Activated T-cell treated with anti-CD3 and anti-CD28 coated beads, Interleukin-2, amount 50 U/mL, for 4 hours (primary cell): ENCODE measurements at regions not wholly inside any gene's neighbourhood (a gene's known extent, or its start where the extent isn't known, plus 50 kb on each side); places are given as distances from the start of the nearest gene placed in this dataset.

Experiments
- ATAC-seq, 2 donors: fragments of 200-7000 bp; cut with Tn5 transposase; one replicate each; pipeline ENCODE4 v1.10.0; 2021
- DNase-seq: peaks from one replicate; pipeline ENCODE4 v3.0.0-alpha.2; 2020
- H3K27me3 Mint-ChIP-seq: one replicate; pipeline ENCODE4 v1.8.0; 2021; ENCODE audit warnings: low read depth, mixed read lengths
- H3K36me3 Mint-ChIP-seq: one replicate; pipeline ENCODE4 v1.8.0; 2022; ENCODE audit warnings: mixed read lengths; ENCODE audit not compliant: insufficient read depth
- H3K4me1 Mint-ChIP-seq: one replicate; pipeline ENCODE4 v1.8.0; 2021; ENCODE audit warnings: low read depth, mixed read lengths
- H3K4me3 Mint-ChIP-seq: one replicate; pipeline ENCODE4 v1.8.0; 2021; ENCODE audit warnings: mild to moderate bottlenecking, moderate library complexity, mixed read lengths
- H3K9me3 Mint-ChIP-seq: one replicate; pipeline ENCODE4 v1.8.0; 2021; ENCODE audit warnings: mixed read lengths

GRCh38 chr7:156179872-156180390, 367.7 kb upstream of the SHH start:
- Mint-ChIP-seq H3K27me3 (no peaks in the 10 kb centered on the region), H3K9me3 (no peaks in the 10 kb centered on the region), H3K4me1 (no peaks in the 10 kb centered on the region), H3K36me3 (no peaks in the 10 kb centered on the region), H3K4me3 (no peak overlapping the region)
- DNase-seq = no peak
- ATAC-seq = no peak

DNA sequence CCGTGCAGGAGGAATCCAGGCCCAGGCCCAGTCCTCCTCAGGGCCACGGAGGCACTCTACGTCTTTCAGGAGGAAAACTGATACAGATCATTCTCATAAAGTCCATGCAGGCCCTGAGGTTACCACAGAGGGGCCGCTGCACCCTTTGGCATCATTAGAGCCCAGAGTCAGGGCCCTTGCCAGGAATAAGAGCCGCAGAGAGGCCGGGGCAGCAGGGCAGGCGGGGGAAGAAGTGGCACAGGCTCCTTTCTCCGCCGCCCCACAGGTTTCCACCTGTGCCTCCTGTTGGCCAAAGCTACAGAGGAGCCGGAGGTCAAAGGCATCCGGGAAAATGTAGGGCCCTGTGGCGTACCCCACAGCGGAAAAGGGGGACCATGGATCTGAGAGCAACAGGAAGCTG, 366.6 kb upstream of the SHH start:
- ATAC-seq (no peak), DNase-seq (no peak)
- Mint-ChIP-seq H3K36me3 (no peaks in the 10 kb centered on the region), H3K9me3 (no peaks in the 10 kb centered on the region), H3K4me1 (no peaks in the 10 kb centered on the region), H3K4me3 (no peak overlapping the region), H3K27me3 (no peaks in the 10 kb centered on the region)

DNA sequence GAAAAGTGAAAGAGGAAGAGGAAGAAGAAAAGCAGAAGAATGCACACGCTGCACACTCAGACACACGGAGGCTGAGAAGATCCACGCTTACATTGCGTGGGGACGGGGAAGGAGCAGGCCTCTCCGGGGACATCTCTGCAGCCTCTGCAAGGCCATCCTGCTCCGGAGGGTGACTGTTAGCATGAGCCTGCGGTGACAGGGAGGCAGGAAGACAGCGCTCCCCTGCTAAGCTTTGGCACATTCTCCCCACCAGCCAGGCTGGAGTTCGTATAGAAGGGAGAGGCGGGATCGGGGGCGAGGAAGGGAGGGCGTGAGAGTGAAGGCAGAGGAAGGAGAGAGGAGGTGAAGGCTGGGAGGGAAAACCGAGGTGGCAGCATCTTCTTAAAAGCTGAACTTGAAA, 366.0 kb upstream of the SHH start:
- Mint-ChIP-seq H3K9me3 (no peaks in the 10 kb centered on the region), H3K4me1 (no peaks in the 10 kb centered on the region), H3K27me3 (no peaks in the 10 kb centered on the region), H3K36me3 (no peaks in the 10 kb centered on the region), H3K4me3 (no peak overlapping the region)
- DNase-seq = no peak
- ATAC-seq = no peak

DNA sequence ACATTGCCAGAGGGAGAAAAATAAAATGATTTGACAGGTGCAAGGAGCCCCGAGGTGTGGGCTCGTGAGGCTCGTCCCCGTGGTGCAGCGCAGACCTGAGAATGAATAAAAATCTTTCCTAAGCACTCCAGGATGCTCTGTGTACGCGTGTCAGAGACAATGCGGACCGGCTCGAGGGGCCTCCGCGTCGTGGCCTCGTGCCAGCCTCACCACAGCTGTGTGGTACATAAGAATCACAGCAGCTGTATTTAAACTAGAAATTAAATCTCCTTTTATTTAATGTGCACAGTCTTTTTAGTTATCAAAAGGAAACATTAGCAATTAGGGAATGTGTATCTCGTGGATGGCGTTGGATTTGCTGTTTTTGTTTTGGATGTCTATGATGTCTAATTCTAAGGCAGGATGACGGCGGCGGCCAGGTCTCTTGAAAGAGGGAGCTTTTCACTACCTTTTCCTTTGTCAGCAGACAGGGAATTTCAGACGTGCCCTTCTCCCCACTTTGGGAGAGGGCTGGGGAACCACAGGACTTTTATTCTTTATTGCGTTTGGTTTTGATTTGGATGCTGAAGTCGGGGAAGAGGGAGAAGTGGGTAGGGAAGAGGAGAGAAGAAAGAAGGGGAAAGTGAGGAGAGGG, 365.3 kb upstream of the SHH start:
- no peak overlapping the region for H3K4me3 Mint-ChIP-seq
- H3K9me3 Mint-ChIP-seq = no peaks in the 10 kb centered on the region
- ATAC-seq = no peak
- no peak for DNase-seq
- no peaks in the 10 kb centered on the region for H3K36me3 Mint-ChIP-seq
- H3K4me1 Mint-ChIP-seq = no peaks in the 10 kb centered on the region
- no peaks in the 10 kb centered on the region for H3K27me3 Mint-ChIP-seq

- no peak for ATAC-seq
- no peaks in the 10 kb centered on the region for H3K27me3 Mint-ChIP-seq
- DNase-seq = no peak
- no peaks in the 10 kb centered on the region for H3K4me1 Mint-ChIP-seq
- H3K4me3 Mint-ChIP-seq = no peak overlapping the region
- H3K9me3 Mint-ChIP-seq = no peaks in the 10 kb centered on the region
- no peaks in the 10 kb centered on the region for H3K36me3 Mint-ChIP-seq
Observed at GRCh38 chr7:156176039-156176438, 363.8 kb upstream of the SHH start.

- H3K4me1 Mint-ChIP-seq = no peaks in the 10 kb centered on the region
- no peak for DNase-seq
- no peaks in the 10 kb centered on the region for H3K9me3 Mint-ChIP-seq
- H3K4me3 Mint-ChIP-seq = no peak overlapping the region
- no peaks in the 10 kb centered on the region for H3K27me3 Mint-ChIP-seq
- no peak for ATAC-seq
- no peaks in the 10 kb centered on the region for H3K36me3 Mint-ChIP-seq
Observed at GRCh38 chr7:156175003-156175402, 362.7 kb upstream of the SHH start.

DNA sequence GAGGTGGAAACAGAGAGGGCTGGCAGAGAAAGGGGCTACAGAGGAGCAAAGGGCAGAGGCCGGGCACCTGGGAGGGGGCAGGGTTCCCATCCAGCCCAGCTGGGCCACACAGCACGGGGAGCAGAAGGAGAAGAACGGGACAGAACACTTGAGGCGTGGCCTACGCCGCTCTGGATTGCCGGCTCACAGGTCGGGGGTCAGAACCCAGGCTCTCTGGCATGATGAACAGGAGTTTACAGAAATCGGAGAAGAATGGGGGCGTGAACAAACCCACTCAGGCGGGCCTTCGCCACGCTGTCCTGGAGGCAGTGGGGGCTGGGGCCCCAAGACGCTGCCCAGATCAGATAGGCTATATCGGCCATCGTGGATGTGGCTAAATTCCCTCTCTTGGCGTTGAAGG, 362.2 kb upstream of the SHH start:
- DNase-seq (no peak), ATAC-seq (no peak)
- Mint-ChIP-seq H3K36me3 (no peaks in the 10 kb centered on the region), H3K27me3 (no peaks in the 10 kb centered on the region), H3K4me1 (no peaks in the 10 kb centered on the region), H3K4me3 (no peak overlapping the region), H3K9me3 (no peaks in the 10 kb centered on the region)

GRCh38 chr7:156173748-156174353, 361.6 kb upstream of the SHH start:
- Mint-ChIP-seq H3K4me1 (no peaks in the 10 kb centered on the region), H3K9me3 (no peaks in the 10 kb centered on the region), H3K4me3 (no peak overlapping the region), H3K27me3 (no peaks in the 10 kb centered on the region), H3K36me3 (no peaks in the 10 kb centered on the region)
- no peak for ATAC-seq
- no peak for DNase-seq

DNA sequence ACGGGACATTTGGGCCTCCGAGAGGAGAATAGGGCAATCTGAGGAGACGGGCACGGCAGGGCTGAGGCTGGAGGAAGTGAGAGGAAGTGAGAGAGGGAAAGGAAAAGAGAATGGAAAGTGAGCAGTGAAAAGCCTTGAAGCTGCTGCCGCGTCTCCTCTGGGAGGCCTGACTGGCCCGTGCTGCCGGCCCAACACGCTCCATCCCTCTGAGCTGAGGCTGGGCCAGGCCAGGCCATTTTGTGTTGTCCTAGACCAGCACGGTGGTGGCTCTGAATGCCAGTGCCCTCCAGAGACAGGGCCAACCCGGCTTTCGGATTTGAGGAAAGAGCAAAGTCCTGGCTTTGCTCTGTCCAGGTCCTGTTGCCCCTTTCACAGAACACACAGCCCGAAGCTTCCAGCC, 361.1 kb upstream of the SHH start:
- no peaks in the 10 kb centered on the region for H3K36me3 Mint-ChIP-seq
- DNase-seq = no peak
- H3K4me3 Mint-ChIP-seq = no peak overlapping the region
- ATAC-seq = no peak
- no peaks in the 10 kb centered on the region for H3K27me3 Mint-ChIP-seq
- no peaks in the 10 kb centered on the region for H3K9me3 Mint-ChIP-seq
- no peaks in the 10 kb centered on the region for H3K4me1 Mint-ChIP-seq

GRCh38 chr7:156172638-156173037, 360.4 kb upstream of the SHH start:
- Mint-ChIP-seq H3K9me3 (no peaks in the 10 kb centered on the region), H3K4me1 (no peaks in the 10 kb centered on the region), H3K36me3 (no peaks in the 10 kb centered on the region), H3K27me3 (no peaks in the 10 kb centered on the region), H3K4me3 (no peak overlapping the region)
- no peak for DNase-seq
- no peak for ATAC-seq

GRCh38 chr7:156169474-156170370, 357.5 kb upstream of the SHH start:
- no peaks in the 10 kb centered on the region for H3K4me1 Mint-ChIP-seq
- DNase-seq = no peak
- peaks cover 3% of the 10 kb centered on the region for H3K27me3 Mint-ChIP-seq
- no peaks in the 10 kb centered on the region for H3K9me3 Mint-ChIP-seq
- no peaks in the 10 kb centered on the region for H3K36me3 Mint-ChIP-seq
- ATAC-seq = no peak
- no peak overlapping the region for H3K4me3 Mint-ChIP-seq

- ATAC-seq = no peak
- Mint-ChIP-seq H3K4me3 (no peak overlapping the region), H3K9me3 (no peaks in the 10 kb centered on the region), H3K4me1 (no peaks in the 10 kb centered on the region), H3K27me3 (peaks cover 3% of the 10 kb centered on the region), H3K36me3 (no peaks in the 10 kb centered on the region)
- no peak for DNase-seq
Observed at GRCh38 chr7:156168434-156168833, 356.2 kb upstream of the SHH start.

DNA sequence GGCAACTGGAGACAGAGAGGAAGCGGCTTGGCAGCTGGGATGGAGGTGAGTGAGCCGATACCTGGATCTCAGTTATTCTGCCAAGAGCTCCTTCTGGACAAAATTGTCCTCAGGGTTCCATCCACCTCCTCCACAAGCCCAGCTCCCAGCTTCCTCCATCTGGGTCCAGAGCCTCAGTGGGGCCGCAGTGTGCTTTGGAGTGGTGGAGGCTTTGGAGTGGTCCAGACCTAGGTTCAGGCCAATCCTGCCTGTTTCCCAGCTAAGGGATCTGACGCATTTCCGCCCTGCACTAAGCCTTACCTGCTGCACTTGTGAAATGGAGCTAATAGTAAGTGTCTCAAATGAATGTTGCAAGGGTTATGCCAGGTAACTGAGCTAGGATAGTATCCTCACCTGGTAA, 355.7 kb upstream of the SHH start:
- no peaks in the 10 kb centered on the region for H3K36me3 Mint-ChIP-seq
- H3K27me3 Mint-ChIP-seq = peaks cover 3% of the 10 kb centered on the region
- H3K4me1 Mint-ChIP-seq = no peaks in the 10 kb centered on the region
- H3K9me3 Mint-ChIP-seq = no peaks in the 10 kb centered on the region
- ATAC-seq (no peak), DNase-seq (no peak)
- no peak overlapping the region for H3K4me3 Mint-ChIP-seq

DNA sequence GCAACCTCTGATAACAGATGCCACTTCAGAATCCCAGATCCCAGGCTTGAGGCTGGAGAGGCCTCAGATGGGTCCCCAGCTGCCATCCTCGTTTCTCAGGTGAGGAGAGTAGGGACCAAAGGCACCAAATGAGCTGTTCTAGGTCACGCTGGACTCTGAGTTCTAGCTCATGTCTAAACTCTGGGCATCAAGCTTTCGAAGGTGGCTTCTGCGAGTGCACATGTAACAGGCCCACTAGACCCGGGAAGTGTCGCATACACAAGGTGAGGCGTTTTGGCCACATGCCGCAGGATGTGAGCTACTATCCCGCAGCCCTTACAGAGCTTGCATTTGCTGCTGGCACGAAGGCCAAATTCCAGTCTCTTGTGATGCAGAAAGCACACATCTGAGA, 355.1 kb upstream of the SHH start:
- no peak for ATAC-seq
- Mint-ChIP-seq H3K27me3 (peaks cover 3% of the 10 kb centered on the region), H3K9me3 (no peaks in the 10 kb centered on the region)

More for the DNA sequence above, 355.1 kb upstream of the SHH start:
- no peak for DNase-seq
- H3K4me3 Mint-ChIP-seq = no peak overlapping the region
- no peaks in the 10 kb centered on the region for H3K4me1 Mint-ChIP-seq
- no peaks in the 10 kb centered on the region for H3K36me3 Mint-ChIP-seq
